Smooth muscle cell (in vitro differentiated cells): ENCODE measurements at regions not wholly inside any gene's neighbourhood (a gene's known extent, or its start where the extent isn't known, plus 50 kb on each side); places are given as distances from the start of the nearest gene placed in this dataset.
A peak's percentile ranks its signal among the peaks of the same experiment; 100 is the strongest.

Experiments
- DNase-seq: peaks from one replicate; lab custom pipeline; 2025; ENCODE audit not compliant: unreplicated experiment; lab: John Stamatoyannopoulos, UW
- H2AFZ ChIP-seq: fragments of 200-600 bp; sonication (generic); 2 replicates; pipeline ENCODE4 v1.6.0; 2016; ENCODE audit warnings: antibody characterized with exemption, low read depth, mild to moderate bottlenecking
- H3F3A ChIP-seq: fragments of 200-600 bp; sonication (generic); 2 replicates; pipeline ENCODE4 v1.6.0; 2017; ENCODE audit warnings: antibody characterized with exemption, low read depth
- H3K27ac ChIP-seq: fragments of 200-600 bp; sonication (generic); 2 replicates; pipeline ENCODE4 v1.5.1; 2016; ENCODE audit warnings: low read depth, mild to moderate bottlenecking
- H3K27me3 ChIP-seq: fragments of 200-600 bp; sonication (generic); 2 replicates; pipeline ENCODE4 v1.6.1; 2016; ENCODE audit warnings: low read depth, mild to moderate bottlenecking
- H3K36me3 ChIP-seq: fragments of 200-600 bp; sonication (generic); 2 replicates; pipeline ENCODE4 v1.5.1; 2016; ENCODE audit warnings: low read depth
- H3K4me1 ChIP-seq: fragments of 200-600 bp; sonication (generic); 2 replicates; pipeline ENCODE4 v1.5.1; 2016; ENCODE audit warnings: low read depth
- H3K4me2 ChIP-seq: fragments of 200-600 bp; sonication (generic); 2 replicates; pipeline ENCODE4 v1.6.0; 2016; ENCODE audit warnings: mild to moderate bottlenecking
- H3K4me3 ChIP-seq: fragments of 200-600 bp; sonication (generic); 2 replicates; pipeline ENCODE4 v1.5.1; 2016; ENCODE audit warnings: mild to moderate bottlenecking
- H3K79me2 ChIP-seq: fragments of 200-600 bp; sonication (generic); 2 replicates; pipeline ENCODE4 v1.6.0; 2016; ENCODE audit warnings: low read depth, mild to moderate bottlenecking
- H3K9ac ChIP-seq: fragments of 200-600 bp; sonication (generic); 2 replicates; pipeline ENCODE4 v1.6.0; 2016; ENCODE audit warnings: low read depth
- H3K9me3 ChIP-seq: fragments of 200-600 bp; sonication (generic); replicated peaks from 2 replicates; pipeline ENCODE4 v1.5.1; 2016; ENCODE audit warnings: low read depth
- H4K20me1 ChIP-seq: fragments of 200-600 bp; sonication (generic); 2 replicates; pipeline ENCODE4 v1.6.0; 2016; ENCODE audit warnings: low read depth
- CTCF ChIP-seq: fragments of 200-600 bp; sonication (generic); IDR thresholded peaks from 2 replicates; pipeline ENCODE4 v1.5.1; 2017; ENCODE audit warnings: borderline replicate concordance, mild to moderate bottlenecking, antibody characterized with exemption; ENCODE audit not compliant: insufficient read depth, poor library complexity, severe bottlenecking
- whole genome bisulfite sequencing: methylation state at CpG from one replicate; pipeline ENCODE4 v1.1.7; 2016; ENCODE audit warnings: low lambda C conversion rate; 5-methylcytosine and 5-hydroxymethylcytosine counted together

- Histone ChIP-seq H3K4me2 (no peak overlapping the region), H3K4me1 (peaks cover 10% of the 10 kb centered on the region), H3K36me3 (no peaks in the 10 kb centered on the region), H3F3A (no peaks in the 10 kb centered on the region), H3K4me3 (no peak overlapping the region), H3K9me3 (no peaks in the 10 kb centered on the region), H3K9ac (no peak overlapping the region), H2AFZ (no peak overlapping the region), H4K20me1 (no peaks in the 10 kb centered on the region), H3K27ac (no peak overlapping the region), H3K27me3 (no peaks in the 10 kb centered on the region), H3K79me2 (no peaks in the 10 kb centered on the region)
- DNase-seq, result no peak
- TF ChIP-seq CTCF, result no peak
- WGBS, result 95% methylated on average over 2 of the region's 2 CpGs
Measured at GRCh38 chr4:33078145-33078544, 2358.0 kb downstream of the PCDH7 start.

DNA sequence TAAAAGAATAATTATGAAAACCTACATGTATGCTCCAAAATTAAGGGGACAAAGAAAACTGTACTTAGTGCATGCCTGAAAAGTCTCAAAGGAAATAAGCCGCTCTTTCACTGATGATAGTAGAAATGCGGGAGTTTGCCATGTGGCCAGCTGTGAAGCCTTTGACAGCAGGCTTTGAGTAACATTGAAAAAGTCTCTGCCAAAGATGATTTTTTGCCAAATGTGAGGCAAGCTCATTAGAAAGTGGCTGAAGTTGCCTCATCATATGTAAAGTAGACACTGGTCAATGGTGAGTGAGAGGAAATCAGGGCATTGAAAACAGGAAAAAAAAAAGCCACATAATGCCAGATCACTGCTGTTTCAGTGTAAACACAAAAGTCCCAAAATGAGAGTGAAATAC, 2360.1 kb downstream of the PCDH7 start:
- DNase-seq, result no peak
- H3K9me3 ChIP-seq, result no peaks in the 10 kb centered on the region
- H3K27me3 ChIP-seq, result no peaks in the 10 kb centered on the region
- H4K20me1 ChIP-seq, result no peaks in the 10 kb centered on the region
- no peaks in the 10 kb centered on the region for H3K36me3 ChIP-seq
- H3K27ac ChIP-seq, result no peak overlapping the region
- no peak for TF ChIP-seq CTCF
- no peak overlapping the region for H3K9ac ChIP-seq
- WGBS, result 72% methylated on average over 2 of the region's 2 CpGs
- H3F3A ChIP-seq, result no peaks in the 10 kb centered on the region
- H3K4me3 ChIP-seq, result no peak overlapping the region
- H3K4me2 ChIP-seq, result no peak overlapping the region
- no peaks in the 10 kb centered on the region for H3K79me2 ChIP-seq
- H2AFZ ChIP-seq, result peak overlapping the region; percentile 10
- H3K4me1 ChIP-seq, result no peaks in the 10 kb centered on the region

DNA sequence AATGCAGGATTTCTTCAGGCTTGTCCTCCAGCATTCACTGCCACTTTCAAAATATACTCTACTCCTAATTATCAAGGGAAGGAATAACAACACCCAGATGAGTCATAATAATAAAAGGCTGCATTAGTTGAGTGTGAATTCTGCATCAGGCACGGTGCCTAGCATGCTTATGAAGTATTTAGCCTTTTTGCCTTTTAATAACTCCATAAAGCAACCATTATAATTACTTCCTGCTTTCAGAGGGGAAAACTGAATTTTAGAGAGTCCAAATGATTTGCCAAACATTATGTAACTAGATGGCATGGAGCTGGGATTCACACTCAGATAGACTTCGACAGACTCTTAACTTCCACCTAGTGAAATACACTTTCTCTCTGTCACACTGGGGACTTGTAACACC, 2365.5 kb downstream of the PCDH7 start:
- no peak overlapping the region for H3K9ac ChIP-seq
- H3K4me1 ChIP-seq, result no peaks in the 10 kb centered on the region
- no peak overlapping the region for H2AFZ ChIP-seq
- no peaks in the 10 kb centered on the region for H3K36me3 ChIP-seq
- DNase-seq, result no peak
- H4K20me1 ChIP-seq, result no peaks in the 10 kb centered on the region
- no peaks in the 10 kb centered on the region for H3F3A ChIP-seq
- no peak overlapping the region for H3K27ac ChIP-seq
- no peak overlapping the region for H3K4me3 ChIP-seq
- no peak for TF ChIP-seq CTCF
- 59% methylated on average over 2 of the region's 2 CpGs for WGBS
- H3K9me3 ChIP-seq, result no peaks in the 10 kb centered on the region
- no peak overlapping the region for H3K4me2 ChIP-seq
- H3K79me2 ChIP-seq, result no peaks in the 10 kb centered on the region
- H3K27me3 ChIP-seq, result no peaks in the 10 kb centered on the region

GRCh38 chr4:33086331-33086925, 2366.3 kb downstream of the PCDH7 start:
- no peak overlapping the region for H3K4me2 ChIP-seq
- H4K20me1 ChIP-seq, result no peaks in the 10 kb centered on the region
- no peak for DNase-seq
- H3K4me3 ChIP-seq, result no peak overlapping the region
- no peaks in the 10 kb centered on the region for H3K27me3 ChIP-seq
- H3F3A ChIP-seq, result no peaks in the 10 kb centered on the region
- no peaks in the 10 kb centered on the region for H3K9me3 ChIP-seq
- no peaks in the 10 kb centered on the region for H3K79me2 ChIP-seq
- H3K4me1 ChIP-seq, result no peaks in the 10 kb centered on the region
- no peak for TF ChIP-seq CTCF
- H3K27ac ChIP-seq, result no peak overlapping the region
- no peak overlapping the region for H2AFZ ChIP-seq
- H3K9ac ChIP-seq, result no peak overlapping the region
- 89% methylated on average over 2 of the region's 2 CpGs for WGBS
- H3K36me3 ChIP-seq, result no peaks in the 10 kb centered on the region
